Natural killer cell (primary cell): ENCODE measurements at regions not wholly inside any gene's neighbourhood (a gene's known extent, or its start where the extent isn't known, plus 50 kb on each side); places are given as distances from the start of the nearest gene placed in this dataset.

Source experiments
- ATAC-seq, 3 donors: fragments of 150-1000 bp in 2 of 3; fragments of 200-7000 bp in 1 of 3; cut with Tn5 transposase; 1 replicate in 1 of 3; 2 replicates in 2 of 3; pipeline ENCODE4 v1.10.0; 2021; ENCODE audit warnings: mild to moderate bottlenecking in 2 of 3, moderate library complexity in 2 of 3
- DNase-seq, 2 donors: peaks; one replicate each; pipeline versions ENCODE4 v3.0.0 to v3.0.0-alpha.2; 2013 to 2021; ENCODE audit warnings: mixed read lengths in 1 of 2
- H3K27ac ChIP-seq: one replicate; pipeline ENCODE4 v1.5.1; 2013; ENCODE audit warnings: mild to moderate bottlenecking, low read length
- H3K27me3 ChIP-seq: one replicate; pipeline ENCODE4 v1.6.1; 2013; ENCODE audit warnings: low read length; ENCODE audit not compliant: control insufficient read depth, insufficient read depth
- H3K36me3 ChIP-seq: one replicate; pipeline ENCODE4 v1.6.1; 2013; ENCODE audit warnings: low read length; ENCODE audit not compliant: control insufficient read depth, insufficient read depth
- H3K4me1 ChIP-seq: one replicate; pipeline ENCODE4 v1.6.1; 2013; ENCODE audit warnings: low read length; ENCODE audit not compliant: control insufficient read depth, insufficient read depth
- H3K4me3 ChIP-seq: one replicate; pipeline ENCODE4 v1.5.1; 2013; ENCODE audit warnings: low read length
- H3K9me3 ChIP-seq: one replicate; pipeline ENCODE4 v1.6.1; 2013; ENCODE audit warnings: low read length; ENCODE audit not compliant: control insufficient read depth, insufficient read depth
- H3K27ac Mint-ChIP-seq, 2 donors: one replicate each; pipeline ENCODE4 v1.8.0; 2022; ENCODE audit warnings: mild to moderate bottlenecking in 2 of 2, mixed read lengths in 2 of 2, moderate library complexity in 1 of 2
- H3K27me3 Mint-ChIP-seq, 2 donors: one replicate each; pipeline ENCODE4 v1.8.0; 2022; ENCODE audit warnings: low read depth in 2 of 2, mixed read lengths in 2 of 2
- H3K36me3 Mint-ChIP-seq: one replicate; pipeline ENCODE4 v1.8.0; 2022; ENCODE audit warnings: mixed read lengths
- H3K4me1 Mint-ChIP-seq, 2 donors: one replicate each; pipeline ENCODE4 v1.8.0; 2022; ENCODE audit warnings: mixed read lengths in 2 of 2
- H3K4me3 Mint-ChIP-seq: one replicate; pipeline ENCODE4 v1.8.0; 2022; ENCODE audit warnings: mild to moderate bottlenecking, moderate library complexity, mixed read lengths
- H3K9me3 Mint-ChIP-seq, 2 donors: one replicate each; pipeline ENCODE4 v1.8.0; 2022; ENCODE audit warnings: mixed read lengths in 2 of 2
- WGBS: methylation state at CpG from one replicate; pipeline ENCODE4 v1.1.7; 2013; ENCODE audit warnings: missing lambda C conversion rate; ENCODE audit not compliant: insufficient coverage; 5-methylcytosine and 5-hydroxymethylcytosine counted together
- intact Hi-C: fragments of 100-400 bp; cut with micrococcal nuclease; formaldehyde crosslinking; loops from one replicate; pipeline ENCODE4 v1.14.2; 2022
- TF ChIP-seq, protein P1 (sequence below): fragments of 200-600 bp; IDR thresholded peaks from one replicate; pipeline ENCODE4 v1.8.0; 2022; ENCODE audit warnings: antibody characterized with exemption

DNA sequence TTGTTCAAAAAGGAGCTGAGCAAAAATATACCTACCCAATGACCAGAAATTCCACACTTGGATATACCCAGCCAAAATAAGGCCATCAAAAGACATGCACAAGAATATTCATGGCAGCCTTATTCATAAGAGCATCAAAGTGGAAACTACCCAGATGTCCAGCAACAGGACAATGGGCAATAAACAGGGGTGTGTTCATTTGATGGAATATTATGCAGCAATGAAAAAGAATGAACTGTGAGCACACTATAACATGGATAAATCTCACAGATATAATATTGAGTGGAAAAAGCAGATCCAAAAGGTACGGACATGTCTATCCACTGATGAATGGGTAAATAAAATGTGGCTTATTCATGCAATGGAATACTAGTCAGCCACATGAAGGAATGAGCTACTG, 209.2 kb upstream of the LHX5 start:
- no peaks in the 10 kb centered on the region for H3K27me3 ChIP-seq
- H3K9me3 ChIP-seq, result no peaks in the 10 kb centered on the region
- Mint-ChIP-seq H3K4me1 (no peaks in the 10 kb centered on the region), H3K9me3 (no peaks in the 10 kb centered on the region), H3K27me3 (peaks cover 6 to 11% of the 10 kb centered on the region in 2 donors), H3K27ac (no peak overlapping the region), H3K4me3 (no peak overlapping the region), H3K36me3 (no peaks in the 10 kb centered on the region)
- ATAC-seq, result no peak
- no peak overlapping the region for H3K4me3 ChIP-seq
- H3K27ac ChIP-seq, result no peak overlapping the region
- WGBS, result 89% methylated on average over 1 of the region's 1 CpG
- H3K36me3 ChIP-seq, result no peaks in the 10 kb centered on the region
- no peaks in the 10 kb centered on the region for H3K4me1 ChIP-seq
- intact Hi-C loops, result no loop called here
- TF ChIP-seq, protein P1, sequence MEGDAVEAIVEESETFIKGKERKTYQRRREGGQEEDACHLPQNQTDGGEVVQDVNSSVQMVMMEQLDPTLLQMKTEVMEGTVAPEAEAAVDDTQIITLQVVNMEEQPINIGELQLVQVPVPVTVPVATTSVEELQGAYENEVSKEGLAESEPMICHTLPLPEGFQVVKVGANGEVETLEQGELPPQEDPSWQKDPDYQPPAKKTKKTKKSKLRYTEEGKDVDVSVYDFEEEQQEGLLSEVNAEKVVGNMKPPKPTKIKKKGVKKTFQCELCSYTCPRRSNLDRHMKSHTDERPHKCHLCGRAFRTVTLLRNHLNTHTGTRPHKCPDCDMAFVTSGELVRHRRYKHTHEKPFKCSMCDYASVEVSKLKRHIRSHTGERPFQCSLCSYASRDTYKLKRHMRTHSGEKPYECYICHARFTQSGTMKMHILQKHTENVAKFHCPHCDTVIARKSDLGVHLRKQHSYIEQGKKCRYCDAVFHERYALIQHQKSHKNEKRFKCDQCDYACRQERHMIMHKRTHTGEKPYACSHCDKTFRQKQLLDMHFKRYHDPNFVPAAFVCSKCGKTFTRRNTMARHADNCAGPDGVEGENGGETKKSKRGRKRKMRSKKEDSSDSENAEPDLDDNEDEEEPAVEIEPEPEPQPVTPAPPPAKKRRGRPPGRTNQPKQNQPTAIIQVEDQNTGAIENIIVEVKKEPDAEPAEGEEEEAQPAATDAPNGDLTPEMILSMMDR, result no peak
- DNase-seq, result no peak

DNA sequence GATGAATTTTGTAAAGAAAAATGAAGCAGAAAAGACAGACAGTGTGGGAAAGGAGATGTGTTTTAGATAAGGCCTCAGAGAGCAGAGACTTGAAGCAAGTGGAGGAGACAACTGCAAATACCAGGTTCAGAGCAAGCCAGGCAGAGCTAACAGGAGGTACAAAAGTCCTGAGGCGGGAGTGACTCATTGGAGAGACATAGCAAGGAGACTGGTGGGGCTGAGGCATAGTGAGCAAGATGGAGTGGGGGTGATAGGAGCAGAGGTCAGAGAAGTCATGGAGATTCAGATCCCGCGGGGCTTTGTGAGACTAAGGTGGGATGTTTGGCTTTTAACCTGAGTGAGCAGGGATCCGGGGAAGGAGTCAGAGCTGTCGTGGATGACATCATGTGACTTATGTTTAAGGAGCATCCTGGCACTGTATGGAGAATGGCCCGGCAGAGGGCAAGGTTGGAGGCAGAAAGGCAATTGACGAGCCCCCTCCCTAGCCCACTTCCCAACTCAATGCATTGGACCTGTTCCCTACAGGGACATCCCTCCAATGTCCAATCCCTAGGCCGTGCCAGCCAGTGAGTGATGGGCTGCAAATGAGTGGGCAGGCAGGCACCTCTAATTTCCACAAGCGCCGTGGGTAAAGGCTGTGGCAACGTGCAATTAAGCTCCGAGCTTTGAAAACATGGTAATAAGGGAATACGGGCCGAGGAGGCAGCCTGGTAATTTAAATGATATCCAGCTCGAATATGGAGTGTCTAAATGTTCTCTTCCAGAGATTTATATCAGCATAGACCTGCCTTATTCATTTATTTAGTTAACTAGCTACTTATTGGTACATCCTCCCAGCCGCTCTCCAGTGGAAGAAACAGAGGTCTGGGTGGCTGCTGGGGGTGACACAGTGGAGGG, 206.8 kb upstream of the LHX5 start:
- Mint-ChIP-seq H3K27me3 (peaks cover 11% of the 10 kb centered on the region in 2 donors), H3K4me3 (no peak overlapping the region), H3K4me1 (no peaks in the 10 kb centered on the region), H3K27ac (no peak overlapping the region), H3K9me3 (no peaks in the 10 kb centered on the region), H3K36me3 (no peaks in the 10 kb centered on the region)
- no peak for ATAC-seq
- Histone ChIP-seq H3K27ac (no peak overlapping the region), H3K27me3 (no peaks in the 10 kb centered on the region), H3K9me3 (no peaks in the 10 kb centered on the region), H3K4me3 (no peak overlapping the region), H3K36me3 (no peaks in the 10 kb centered on the region), H3K4me1 (no peaks in the 10 kb centered on the region)
- intact Hi-C loops, result no loop called here
- DNase-seq, result no peak
- TF ChIP-seq, protein P1, result no peak
- 86% methylated on average over 15 of the region's 16 CpGs for WGBS

DNA sequence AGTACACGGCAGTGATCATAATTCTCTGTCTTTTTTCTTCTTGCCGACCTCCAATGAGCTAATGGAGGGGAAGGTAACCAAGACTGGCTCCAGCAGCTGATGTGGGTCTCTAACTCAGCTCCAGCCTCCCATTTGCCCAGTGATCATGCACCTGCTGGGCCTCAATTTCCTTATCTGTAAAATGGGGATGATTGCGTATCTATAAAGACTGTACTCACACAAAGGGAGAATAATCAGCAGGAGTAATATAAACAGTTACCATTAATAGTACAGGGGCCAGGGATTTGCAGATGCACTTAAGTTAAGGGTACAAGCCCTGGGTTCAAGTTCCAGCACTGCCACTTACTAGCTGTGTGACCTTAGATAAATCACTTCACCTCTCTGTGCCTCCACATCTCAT, 204.9 kb upstream of the LHX5 start:
- no peaks in the 10 kb centered on the region for H3K9me3 Mint-ChIP-seq
- TF ChIP-seq, protein P1, result no peak
- no peaks in the 10 kb centered on the region for H3K4me1 Mint-ChIP-seq
- Histone ChIP-seq H3K4me1 (no peaks in the 10 kb centered on the region), H3K27ac (no peak overlapping the region), H3K9me3 (no peaks in the 10 kb centered on the region), H3K27me3 (no peaks in the 10 kb centered on the region), H3K36me3 (no peaks in the 10 kb centered on the region), H3K4me3 (no peak overlapping the region)
- WGBS, result 79% methylated on average over 3 of the region's 3 CpGs
- no peak overlapping the region for H3K4me3 Mint-ChIP-seq
- intact Hi-C loops, result no loop called here
- DNase-seq (no peak), ATAC-seq (no peak)
- peaks cover 0 to 15% of the 10 kb centered on the region in 2 donors for H3K27me3 Mint-ChIP-seq
- H3K27ac Mint-ChIP-seq, result no peak overlapping the region
- H3K36me3 Mint-ChIP-seq, result no peaks in the 10 kb centered on the region

DNA sequence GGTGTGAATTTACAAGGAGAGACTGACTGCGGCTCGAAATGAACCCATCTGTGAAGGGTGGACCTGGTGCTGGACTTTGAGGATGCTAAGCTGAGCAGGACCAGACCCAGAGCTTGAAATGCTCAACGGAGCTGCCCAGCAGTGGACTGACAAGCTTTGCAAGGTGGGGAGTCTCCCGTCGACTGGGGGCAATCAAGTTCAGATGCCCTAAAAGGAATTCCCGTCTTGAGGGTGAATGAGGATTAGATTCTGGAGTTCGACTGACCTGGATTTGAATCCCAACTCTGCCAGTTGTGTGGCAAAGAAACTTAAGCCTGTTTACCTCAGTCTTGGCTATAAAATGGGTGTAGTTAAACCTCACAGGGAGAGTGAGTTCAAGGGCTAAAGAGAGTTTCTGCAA, 204.4 kb upstream of the LHX5 start:
- H3K9me3 Mint-ChIP-seq, result no peaks in the 10 kb centered on the region
- no peaks in the 10 kb centered on the region for H3K36me3 ChIP-seq
- H3K9me3 ChIP-seq, result no peaks in the 10 kb centered on the region
- TF ChIP-seq, protein P1, result no peak
- no peak for DNase-seq
- H3K4me1 Mint-ChIP-seq, result no peaks in the 10 kb centered on the region
- intact Hi-C loops, result no loop called here
- no peaks in the 10 kb centered on the region for H3K4me1 ChIP-seq
- WGBS, result 88% methylated on average over 7 of the region's 7 CpGs
- H3K4me3 ChIP-seq, result no peak overlapping the region
- no peak overlapping the region for H3K4me3 Mint-ChIP-seq
- no peaks in the 10 kb centered on the region for H3K36me3 Mint-ChIP-seq
- H3K27ac Mint-ChIP-seq, result no peak overlapping the region
- H3K27me3 Mint-ChIP-seq, result peaks cover under 1 to 15% of the 10 kb centered on the region in 2 donors
- no peak for ATAC-seq
- no peak overlapping the region for H3K27ac ChIP-seq
- no peaks in the 10 kb centered on the region for H3K27me3 ChIP-seq
